Tibial artery (tissue), 4 donors: ENCODE measurements at regions not wholly inside any gene's neighbourhood (a gene's known extent, or its start where the extent isn't known, plus 50 kb on each side); places are given as distances from the start of the nearest gene placed in this dataset.
"Not testable (repeated sequence)": the region's sequence is repeated elsewhere in the genome, so short reads cannot be mapped to it uniquely, and the experiment has no call there.

Experiments
- DNase-seq, 2 donors: peaks; one replicate each; pipeline ENCODE4 v3.0.0-alpha.2; 2019
- H3K27ac ChIP-seq, 2 donors: fragments of 200-600 bp; sonication (generic) in 1 of 2; 1 replicate in 1 of 2; 2 replicates in 1 of 2; pipeline ENCODE4 v1.5.1; 2018 to 2019; ENCODE audit warnings: mild to moderate bottlenecking in 1 of 2
- H3K27me3 ChIP-seq, 2 donors: fragments of 200-600 bp; sonication (generic) in 1 of 2; one replicate each; pipeline versions ENCODE4 v1.5.1 to v1.6.0; 2016 to 2019
- H3K36me3 ChIP-seq, 3 donors: fragments of 200-600 bp; sonication (generic) in 2 of 3; one replicate each; pipeline ENCODE4 v1.5.1; 2016 to 2019; ENCODE audit warnings: mild to moderate bottlenecking in 2 of 3
- H3K4me1 ChIP-seq, 4 donors: fragments of 200-600 bp; sonication (generic) in 2 of 4; 1 replicate in 3 of 4; 2 replicates in 1 of 4; pipeline ENCODE4 v1.5.1; 2016 to 2019
- H3K4me3 ChIP-seq, 2 donors: fragments of 200-600 bp; sonication (generic) in 1 of 2; 1 replicate in 1 of 2; 2 replicates in 1 of 2; pipeline ENCODE4 v1.5.1; 2018 to 2019; ENCODE audit warnings: mild to moderate bottlenecking in 2 of 2
- H3K9me3 ChIP-seq, 3 donors: fragments of 200-600 bp; sonication (generic) in 1 of 3; one replicate each; pipeline ENCODE4 v1.5.1; 2016 to 2019
- intact Hi-C: fragments of 100-400 bp; cut with DNase I; formaldehyde crosslinking; loops from one replicate; pipeline ENCODE4 v1.15.0; 2023; ENCODE audit warnings: low total_unique reads
- TF ChIP-seq, protein P1 (sequence below), 2 experiments: fragments of 200-600 bp in 1 of 2; fragments of 450-650 bp in 1 of 2; IDR thresholded peaks; one replicate each; pipeline ENCODE4 v1.5.1; 2017 to 2019; ENCODE audit warnings: antibody characterized with exemption in 2 of 2, mild to moderate bottlenecking in 1 of 2, moderate library complexity in 1 of 2

DNA sequence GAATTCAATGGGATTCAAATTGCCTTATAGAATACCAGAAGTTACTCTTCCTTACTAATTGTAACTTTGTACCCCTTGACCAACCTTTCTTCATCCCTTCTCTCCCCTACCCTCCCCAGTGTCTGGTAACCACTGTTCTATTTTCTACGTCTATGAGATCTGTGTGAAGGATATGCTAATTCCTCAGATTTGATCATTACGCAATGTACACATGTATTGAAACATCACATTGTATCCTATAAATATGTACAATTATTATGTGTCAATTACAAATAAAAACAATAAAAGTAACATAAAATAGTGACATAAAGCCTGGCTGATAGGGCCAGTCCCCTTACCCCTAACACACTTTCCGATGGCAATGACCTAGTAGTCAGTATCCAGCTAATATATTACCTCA is 95.1 kb upstream of the GRIA3 start:
- DNase-seq, result no peak
- no peak overlapping the region for H3K4me3 ChIP-seq
- no peak overlapping the region for H3K27ac ChIP-seq
- H3K36me3 ChIP-seq, result no peaks in the 10 kb centered on the region
- TF ChIP-seq, protein P1, sequence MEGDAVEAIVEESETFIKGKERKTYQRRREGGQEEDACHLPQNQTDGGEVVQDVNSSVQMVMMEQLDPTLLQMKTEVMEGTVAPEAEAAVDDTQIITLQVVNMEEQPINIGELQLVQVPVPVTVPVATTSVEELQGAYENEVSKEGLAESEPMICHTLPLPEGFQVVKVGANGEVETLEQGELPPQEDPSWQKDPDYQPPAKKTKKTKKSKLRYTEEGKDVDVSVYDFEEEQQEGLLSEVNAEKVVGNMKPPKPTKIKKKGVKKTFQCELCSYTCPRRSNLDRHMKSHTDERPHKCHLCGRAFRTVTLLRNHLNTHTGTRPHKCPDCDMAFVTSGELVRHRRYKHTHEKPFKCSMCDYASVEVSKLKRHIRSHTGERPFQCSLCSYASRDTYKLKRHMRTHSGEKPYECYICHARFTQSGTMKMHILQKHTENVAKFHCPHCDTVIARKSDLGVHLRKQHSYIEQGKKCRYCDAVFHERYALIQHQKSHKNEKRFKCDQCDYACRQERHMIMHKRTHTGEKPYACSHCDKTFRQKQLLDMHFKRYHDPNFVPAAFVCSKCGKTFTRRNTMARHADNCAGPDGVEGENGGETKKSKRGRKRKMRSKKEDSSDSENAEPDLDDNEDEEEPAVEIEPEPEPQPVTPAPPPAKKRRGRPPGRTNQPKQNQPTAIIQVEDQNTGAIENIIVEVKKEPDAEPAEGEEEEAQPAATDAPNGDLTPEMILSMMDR (IDR thresholded peaks at IDR 0.05), result no peak
- no peaks in the 10 kb centered on the region for H3K27me3 ChIP-seq
- no peaks in the 10 kb centered on the region for H3K4me1 ChIP-seq
- intact Hi-C loops, result no loop called here
- no peaks in the 10 kb centered on the region for H3K9me3 ChIP-seq

DNA sequence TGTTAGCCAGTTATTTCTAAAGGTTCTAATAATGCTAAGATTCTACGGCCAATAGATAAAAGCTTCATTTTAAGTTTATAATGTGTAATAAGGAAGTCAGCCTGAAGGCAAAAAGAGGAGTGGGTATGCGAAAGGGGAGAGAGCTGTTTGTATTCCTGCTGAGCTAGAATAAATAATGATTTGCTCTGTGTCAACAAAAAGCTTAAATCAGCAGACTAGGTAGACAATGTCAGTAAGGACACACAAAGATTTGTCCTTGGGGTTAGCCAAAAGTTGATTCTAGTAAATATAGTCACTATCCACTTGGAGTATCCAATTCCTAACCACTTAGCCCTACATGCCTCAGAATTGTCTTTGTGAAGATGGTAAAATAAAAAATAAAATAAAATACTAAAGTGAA is 90.3 kb upstream of the GRIA3 start:
- Histone ChIP-seq H3K36me3 (no peaks in the 10 kb centered on the region), H3K27ac (no peak overlapping the region), H3K27me3 (no peaks in the 10 kb centered on the region), H3K4me3 (no peak overlapping the region), H3K4me1 (no peaks in the 10 kb centered on the region), H3K9me3 (no peaks in the 10 kb centered on the region)
- TF ChIP-seq, protein P1 (IDR thresholded peaks at IDR 0.05), result no peak
- no peak for DNase-seq
- intact Hi-C loops, result no loop called here

DNA sequence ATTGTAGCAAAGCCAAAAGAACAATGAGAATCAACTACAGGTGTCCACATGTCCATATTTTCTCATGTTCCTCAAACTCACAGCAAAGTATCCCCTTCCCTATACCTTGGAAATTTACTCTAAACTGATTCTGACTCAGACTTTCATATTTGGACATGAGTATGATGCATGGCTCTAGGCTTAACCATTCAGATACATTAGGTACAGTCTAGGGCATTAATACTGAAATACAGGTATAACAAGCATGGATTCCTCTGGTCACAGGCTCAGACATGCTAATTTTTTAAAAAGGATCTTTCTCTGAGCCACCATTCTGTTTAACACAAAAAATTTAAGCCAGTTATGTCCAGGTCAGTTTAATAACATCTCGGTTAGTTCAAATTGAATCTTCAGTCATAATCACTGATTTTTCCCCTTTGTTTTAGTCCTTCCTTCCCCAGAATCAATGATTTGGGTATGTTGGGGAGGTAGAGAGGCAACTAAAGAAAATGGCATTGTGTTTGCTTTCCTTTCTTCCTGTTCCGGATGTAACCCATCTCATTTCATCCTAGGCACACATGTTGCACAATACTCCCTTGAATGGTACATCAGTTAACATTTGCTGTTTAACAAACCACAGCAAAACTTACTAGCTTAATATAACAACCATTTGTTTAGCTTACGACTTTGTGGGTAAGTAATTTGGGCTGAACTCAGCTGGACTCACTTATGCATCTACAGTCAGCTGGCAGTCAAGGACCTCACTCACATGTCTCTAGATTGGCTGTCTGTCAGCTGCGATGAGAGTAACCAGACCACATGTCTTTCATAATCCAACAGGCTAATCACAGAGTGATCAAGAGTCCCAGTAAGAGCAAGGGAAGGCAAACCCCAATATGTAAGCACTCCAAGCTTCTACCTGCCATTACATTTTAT is 75.3 kb upstream of the GRIA3 start:
- Histone ChIP-seq H3K4me1 (no peaks in the 10 kb centered on the region), H3K4me3 (no peak overlapping the region), H3K36me3 (no peaks in the 10 kb centered on the region), H3K27ac (no peak overlapping the region), H3K9me3 (no peaks in the 10 kb centered on the region), H3K27me3 (no peaks in the 10 kb centered on the region)
- intact Hi-C loops, result no loop called here
- TF ChIP-seq, protein P1 (IDR thresholded peaks at IDR 0.05), result no peak
- no peak for DNase-seq

DNA sequence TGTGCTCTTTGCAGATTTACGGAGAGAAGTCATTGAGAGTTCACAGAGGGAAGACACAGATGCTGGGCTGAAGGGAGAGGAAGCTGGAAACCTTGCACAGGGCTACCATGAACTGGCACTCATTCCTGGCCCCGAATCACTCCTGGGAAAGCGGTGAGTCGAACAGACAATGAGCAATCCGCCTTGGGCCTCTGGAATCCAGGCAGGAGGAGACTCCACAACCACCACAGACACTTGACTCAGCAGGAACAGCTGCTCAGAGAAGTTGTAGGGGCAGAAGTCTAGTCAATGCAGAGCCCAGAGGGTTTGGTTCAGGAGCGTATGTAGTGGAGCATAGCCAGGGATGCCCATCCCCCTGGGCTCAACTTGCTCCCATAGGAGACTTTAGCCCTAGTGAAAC is 62.8 kb upstream of the GRIA3 start:
- intact Hi-C loops, result no loop called here
- no peaks in the 10 kb centered on the region for H3K4me1 ChIP-seq
- TF ChIP-seq, protein P1 (IDR thresholded peaks at IDR 0.05), result no peak
- no peak overlapping the region for H3K27ac ChIP-seq
- H3K36me3 ChIP-seq, result no peaks in the 10 kb centered on the region
- DNase-seq, result no peak
- no peak overlapping the region for H3K4me3 ChIP-seq
- no peaks in the 10 kb centered on the region for H3K9me3 ChIP-seq
- no peaks in the 10 kb centered on the region for H3K27me3 ChIP-seq

DNA sequence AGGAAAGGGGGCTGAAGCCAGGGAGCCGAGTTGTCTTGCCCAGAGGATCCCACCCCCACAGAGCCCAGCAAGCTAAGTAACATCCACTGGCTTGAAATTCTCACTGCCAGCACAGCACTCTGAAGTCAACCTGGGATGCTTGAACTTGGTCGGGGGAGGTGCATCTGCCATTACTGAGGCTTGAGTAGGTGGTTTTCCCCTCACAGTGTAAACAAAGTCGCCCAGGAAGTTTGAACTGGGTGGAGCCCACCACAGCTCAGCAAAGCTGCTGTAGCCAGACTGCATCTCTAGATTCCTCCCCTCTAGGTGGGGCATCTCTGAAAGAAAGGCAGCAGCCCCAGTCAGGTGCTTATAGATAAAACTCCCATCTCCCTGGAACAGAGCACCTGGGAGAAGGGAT is 54.3 kb upstream of the GRIA3 start:
- H3K27me3 ChIP-seq, intact Hi-C loops, H3K27ac ChIP-seq, H3K9me3 ChIP-seq, H3K4me1 ChIP-seq, H3K4me3 ChIP-seq, H3K36me3 ChIP-seq, DNase-seq: not testable (repeated sequence)
